Activated CD4-positive, alpha-beta T cell treated with anti-CD3 and anti-CD28 coated beads, Interleukin-2, amount 50 U/mL, for 1 hour (primary cell): ENCODE measurements at regions not wholly inside any gene's neighbourhood (a gene's known extent, or its start where the extent isn't known, plus 50 kb on each side); places are given as distances from the start of the nearest gene placed in this dataset.

Experiments
- DNase-seq: peaks from one replicate; pipeline ENCODE4 v3.0.0-alpha.2; 2020

GRCh38 chr15:70214941-70215635 lies 117.4 kb upstream of the TLE3 start:
- DNase-seq: no peak

- no peak for DNase-seq
Measured at GRCh38 chr15:70214276-70214675, 116.6 kb upstream of the TLE3 start.

- DNase-seq: no peak
Measured at GRCh38 chr15:70213794-70214193, 116.1 kb upstream of the TLE3 start.

- no peak for DNase-seq
Measured at GRCh38 chr15:70212963-70213315, 115.2 kb upstream of the TLE3 start.

GRCh38 chr15:70212286-70212962 lies 114.7 kb upstream of the TLE3 start:
- no peak for DNase-seq

- no peak for DNase-seq
Measured at GRCh38 chr15:70210528-70210927, 112.8 kb upstream of the TLE3 start.

GRCh38 chr15:70210076-70210475 lies 112.4 kb upstream of the TLE3 start:
- no peak for DNase-seq

GRCh38 chr15:70209499-70209898 lies 111.8 kb upstream of the TLE3 start:
- no peak for DNase-seq

GRCh38 chr15:70208332-70208731 lies 110.6 kb upstream of the TLE3 start:
- DNase-seq: no peak

GRCh38 chr15:70206668-70207067 lies 109.0 kb upstream of the TLE3 start:
- DNase-seq: no peak

- DNase-seq: no peak
Measured at GRCh38 chr15:70204652-70205051, 106.9 kb upstream of the TLE3 start.

GRCh38 chr15:70203981-70204560 lies 106.4 kb upstream of the TLE3 start:
- DNase-seq: no peak

- DNase-seq: no peak
Measured at GRCh38 chr15:70202756-70203155, 105.0 kb upstream of the TLE3 start.

GRCh38 chr15:70201425-70201775 lies 103.7 kb upstream of the TLE3 start:
- DNase-seq: no peak

GRCh38 chr15:70200511-70201424 lies 103.1 kb upstream of the TLE3 start:
- no peak for DNase-seq

- no peak for DNase-seq
Measured at GRCh38 chr15:70199540-70200410, 102.1 kb upstream of the TLE3 start.

- DNase-seq: no peak
Measured at GRCh38 chr15:70199124-70199482, 101.4 kb upstream of the TLE3 start.

GRCh38 chr15:70198441-70199123 lies 100.9 kb upstream of the TLE3 start:
- no peak for DNase-seq

- no peak for DNase-seq
Measured at GRCh38 chr15:70197945-70198361, 100.2 kb upstream of the TLE3 start.

- DNase-seq: no peak
Measured at GRCh38 chr15:70197318-70197944, 99.7 kb upstream of the TLE3 start.
